GM21529 (cell line): ENCODE measurements at regions not wholly inside any gene's neighbourhood (a gene's known extent, or its start where the extent isn't known, plus 50 kb on each side); places are given as distances from the start of the nearest gene placed in this dataset.
"Not testable (repeated sequence)": the region's sequence is repeated elsewhere in the genome, so short reads cannot be mapped to it uniquely, and the experiment has no call there.

Source experiments
- ATAC-seq: cut with Tn5 transposase; IDR thresholded peaks from one replicate; pipeline ENCODE4 v1.9.1; 2021; ENCODE audit not compliant: unreplicated experiment

- ATAC-seq: no peak
These were observed 397.4 kb downstream of the OTOL1 start for GRCh38 chr3:161893972-161894371.

DNA sequence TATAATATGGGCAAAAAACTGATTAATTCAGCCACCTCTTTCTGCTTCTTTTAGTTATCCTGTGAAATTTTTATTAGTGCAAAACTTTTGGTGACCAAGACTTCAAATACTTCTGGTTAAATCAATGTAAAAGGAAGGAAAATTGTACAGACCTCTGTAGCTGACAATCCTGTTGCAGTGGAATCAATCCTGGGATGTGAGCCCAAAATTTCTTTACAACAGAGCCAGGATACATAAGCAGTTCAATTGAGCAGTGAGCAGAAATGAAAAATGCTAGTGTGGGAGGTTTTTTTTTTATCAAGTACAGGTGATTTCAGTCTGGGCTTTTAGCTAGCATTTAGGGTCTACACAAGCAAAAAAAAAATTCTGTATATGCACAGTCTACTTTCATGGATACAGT is 398.0 kb downstream of the OTOL1 start:
- no peak for ATAC-seq

DNA sequence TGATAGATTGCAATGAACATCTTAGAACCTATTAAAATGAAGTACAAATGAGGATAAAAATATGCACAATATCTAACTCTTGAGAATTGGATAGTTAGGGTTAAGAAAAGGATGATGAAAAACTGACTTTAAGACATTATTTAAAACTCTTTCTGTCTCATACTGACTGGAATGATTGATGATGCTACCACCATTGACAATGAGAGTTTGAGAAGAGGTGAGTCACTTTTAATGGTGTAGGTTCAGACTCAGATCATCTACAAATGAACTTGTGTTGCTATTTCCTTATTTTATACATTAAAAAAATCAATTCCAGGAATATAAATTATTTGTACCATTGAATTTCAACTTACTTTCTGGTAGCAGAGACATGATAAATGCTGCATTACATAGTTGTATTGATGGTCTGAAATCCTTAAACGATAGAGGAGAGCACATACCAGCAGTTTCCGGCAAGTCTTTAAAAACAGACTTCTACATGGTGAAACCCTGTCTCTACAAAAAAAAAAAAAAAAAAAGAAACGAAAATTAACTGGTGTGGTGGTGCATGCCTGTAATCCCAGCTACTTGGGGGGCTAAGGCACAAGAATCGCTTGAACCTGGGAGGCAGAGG is 409.0 kb downstream of the OTOL1 start:
- ATAC-seq: no peak

DNA sequence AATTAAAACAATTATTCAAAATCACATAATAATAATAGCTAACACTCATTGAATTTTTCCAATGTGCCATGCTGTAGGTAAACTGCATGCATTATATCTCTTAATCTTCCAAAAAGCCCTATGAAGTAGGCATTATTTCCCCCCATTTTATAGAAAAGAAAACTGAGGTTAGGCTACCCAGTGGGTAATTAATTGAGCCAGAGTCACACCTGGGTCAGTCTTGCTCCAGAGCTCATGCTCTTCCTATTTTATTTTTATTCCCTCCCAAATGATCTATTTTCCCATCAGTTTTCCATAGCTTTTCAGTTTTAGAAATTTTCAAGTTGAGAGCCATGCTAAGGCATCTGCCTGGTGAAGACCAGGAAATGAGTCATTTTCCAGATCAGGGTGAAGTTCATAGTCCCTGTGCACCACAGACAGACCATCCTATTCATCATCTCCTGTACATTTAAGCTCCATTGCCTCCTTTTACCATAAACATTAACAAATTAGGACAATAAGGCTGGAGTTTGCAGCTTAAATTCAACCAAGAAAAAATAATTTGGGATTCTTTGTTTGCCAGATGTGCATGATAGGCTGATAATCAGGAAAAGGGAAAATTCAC is 417.3 kb downstream of the OTOL1 start:
- ATAC-seq: no peak

GRCh38 chr3:161914703-161915417 is 418.3 kb downstream of the OTOL1 start:
- ATAC-seq: no peak

- no peak for ATAC-seq
These were observed 418.8 kb downstream of the OTOL1 start for GRCh38 chr3:161915418-161915750.

DNA sequence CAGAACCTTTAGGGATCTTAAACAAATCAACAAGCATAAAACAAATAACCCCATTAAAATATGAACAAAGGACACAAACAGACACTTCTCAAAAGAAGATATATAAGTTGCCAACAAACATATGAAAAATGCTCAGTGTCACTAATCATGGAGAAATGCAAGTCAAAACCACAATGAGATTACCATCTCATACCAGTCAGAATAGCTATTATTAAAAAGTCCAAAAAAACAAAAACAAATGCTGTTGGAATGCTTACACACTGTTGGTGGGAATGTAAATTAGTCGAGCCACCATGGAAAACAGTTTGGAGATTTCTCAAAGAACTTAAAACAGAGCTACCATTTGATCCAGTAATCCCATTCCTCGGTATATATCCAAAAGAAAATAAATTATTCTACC is 423.6 kb downstream of the OTOL1 start:
- ATAC-seq: no peak

DNA sequence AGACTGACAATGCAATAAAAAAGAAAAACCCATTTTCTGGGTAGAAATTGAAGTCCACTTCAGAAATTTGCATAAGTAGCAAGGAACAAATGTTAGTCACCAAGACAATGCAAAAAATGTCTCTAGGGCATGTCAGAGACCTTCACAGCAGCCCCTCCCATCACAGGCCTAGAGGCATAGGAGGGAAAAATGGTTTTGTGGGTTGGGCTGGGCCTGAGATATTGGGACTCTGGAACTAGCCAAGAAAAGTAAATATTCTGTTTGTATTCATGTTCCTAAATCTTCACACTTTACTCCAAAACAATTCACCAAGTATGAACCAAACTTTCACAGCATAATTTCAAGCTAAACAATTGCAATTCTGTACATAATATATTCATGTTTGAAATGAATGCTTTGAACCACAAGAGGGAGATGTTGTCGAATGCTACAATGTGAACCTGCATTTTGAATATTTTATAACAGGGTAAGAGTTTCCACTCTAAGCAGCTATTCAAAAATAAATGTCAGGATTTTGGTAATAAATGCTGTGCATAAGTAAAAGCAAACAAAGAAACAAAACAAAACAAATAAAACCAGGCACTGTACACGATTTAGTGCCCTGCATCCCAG is 429.2 kb downstream of the OTOL1 start:
- ATAC-seq: no peak

- ATAC-seq: no peak
These were observed 430.5 kb downstream of the OTOL1 start for GRCh38 chr3:161927131-161927530.

- ATAC-seq: no peak
These were observed 443.5 kb downstream of the OTOL1 start for GRCh38 chr3:161939918-161940620.

GRCh38 chr3:161940621-161940965 is 444.0 kb downstream of the OTOL1 start:
- no peak for ATAC-seq

DNA sequence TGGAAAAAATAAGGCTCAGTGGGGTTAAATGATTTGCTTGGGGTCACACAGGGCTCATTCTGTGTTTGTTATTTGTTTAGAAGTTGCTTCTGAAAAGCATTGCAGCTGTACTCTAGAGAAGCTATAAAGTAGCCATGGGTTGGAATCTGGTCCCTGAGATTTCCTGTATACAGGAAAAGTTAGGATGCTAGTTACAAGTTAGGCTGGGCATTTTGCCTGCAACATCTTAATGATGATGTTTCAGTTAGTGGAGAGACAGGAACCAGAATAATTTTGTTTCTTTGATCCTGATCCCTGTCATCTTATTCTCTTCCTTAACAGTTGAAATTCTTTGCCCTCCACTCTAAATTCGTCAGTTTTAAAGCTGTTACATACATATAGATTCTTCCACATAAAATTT is 445.3 kb downstream of the OTOL1 start:
- no peak for ATAC-seq

DNA sequence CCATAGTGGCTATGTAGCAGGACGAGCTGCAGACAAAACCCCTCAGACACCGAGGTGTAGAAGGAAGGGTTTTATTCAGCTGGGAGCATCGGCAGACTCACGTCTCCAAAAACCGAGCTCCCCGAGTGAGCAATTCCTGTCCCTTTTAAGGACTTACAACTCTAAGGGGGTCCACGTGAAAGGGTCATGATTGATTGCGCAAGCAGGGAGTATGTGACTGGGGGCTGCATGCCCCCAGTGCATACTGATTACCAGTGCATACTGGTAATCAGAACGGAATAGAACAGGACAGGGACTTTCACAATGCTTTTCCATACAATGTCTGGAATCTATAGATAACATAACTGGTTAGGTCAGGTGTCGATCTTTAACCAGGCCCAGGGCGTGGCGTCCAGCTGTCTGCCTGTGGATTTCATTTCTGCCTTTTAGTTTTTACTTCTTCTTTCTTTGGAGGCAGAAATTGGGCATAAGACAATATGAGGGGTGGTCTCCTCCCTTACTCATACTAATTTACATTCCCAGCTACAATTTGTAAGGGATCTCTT is 447.3 kb downstream of the OTOL1 start:
- not testable (repeated sequence) for ATAC-seq

DNA sequence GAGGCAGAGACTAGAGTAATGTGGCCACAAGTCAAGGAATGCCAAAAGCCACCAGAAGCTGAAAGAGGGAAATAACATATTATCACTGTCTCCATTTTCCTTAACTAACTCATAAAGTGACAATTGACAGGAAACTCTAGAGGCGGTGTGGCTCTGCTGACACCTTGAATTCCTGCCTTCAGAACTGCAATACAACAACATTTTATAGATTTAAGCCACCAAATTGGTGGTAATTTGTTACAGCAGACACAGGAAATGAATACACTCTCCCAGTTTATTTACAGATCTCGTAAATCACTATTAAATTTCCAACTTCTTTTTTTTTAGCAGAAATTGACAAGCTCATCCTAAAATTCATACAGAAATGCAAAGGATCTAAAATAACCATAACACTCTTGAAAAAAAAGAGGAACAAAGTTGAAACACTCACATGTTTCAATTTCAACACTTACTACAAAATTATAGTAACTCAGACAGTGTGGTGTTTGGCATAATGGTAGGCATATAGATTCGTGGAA is 449.9 kb downstream of the OTOL1 start:
- ATAC-seq: no peak

- ATAC-seq: no peak
These were observed 453.8 kb downstream of the OTOL1 start for GRCh38 chr3:161950318-161950868.

DNA sequence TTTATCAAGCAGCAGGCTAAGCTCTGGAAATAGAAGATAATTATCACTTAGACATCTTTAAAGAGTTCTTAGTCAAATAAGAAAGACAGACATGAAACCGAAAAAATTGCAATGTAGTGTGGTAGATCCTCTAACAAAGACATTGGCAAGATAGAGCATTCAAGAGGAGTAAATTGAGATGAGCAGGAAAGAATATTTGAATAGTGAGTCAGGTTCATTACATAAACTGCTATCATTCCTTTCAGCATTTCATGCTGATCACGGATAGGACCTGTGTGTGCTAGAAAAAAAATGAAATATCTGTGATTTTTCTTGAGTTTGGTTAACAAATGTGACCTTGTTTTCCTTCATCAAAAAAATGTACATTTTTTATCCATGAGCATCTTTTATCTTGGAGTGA is 460.9 kb downstream of the OTOL1 start:
- no peak for ATAC-seq

DNA sequence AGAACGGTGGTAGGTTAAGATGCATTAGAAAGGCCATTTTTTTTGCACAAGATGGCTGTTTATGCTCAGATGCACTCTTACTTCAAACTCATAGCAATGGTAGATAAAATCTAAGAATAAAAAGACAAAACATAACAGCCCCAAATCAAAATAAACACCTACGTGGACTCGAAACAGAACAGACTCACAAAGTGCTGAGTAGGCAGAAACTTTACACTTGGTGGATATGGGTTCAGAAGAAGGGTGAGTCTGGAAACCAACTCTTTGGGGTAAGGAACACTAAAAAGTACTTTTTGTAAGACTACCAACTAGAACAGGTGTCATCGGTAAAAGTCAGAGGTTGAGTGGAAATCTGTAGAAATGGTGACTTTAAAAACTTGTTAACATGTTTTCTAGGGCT is 468.2 kb downstream of the OTOL1 start:
- no peak for ATAC-seq

- ATAC-seq: no peak
These were observed 473.3 kb downstream of the OTOL1 start for GRCh38 chr3:161969867-161970266.

- ATAC-seq: no peak
These were observed 478.6 kb downstream of the OTOL1 start for GRCh38 chr3:161975201-161975600.

DNA sequence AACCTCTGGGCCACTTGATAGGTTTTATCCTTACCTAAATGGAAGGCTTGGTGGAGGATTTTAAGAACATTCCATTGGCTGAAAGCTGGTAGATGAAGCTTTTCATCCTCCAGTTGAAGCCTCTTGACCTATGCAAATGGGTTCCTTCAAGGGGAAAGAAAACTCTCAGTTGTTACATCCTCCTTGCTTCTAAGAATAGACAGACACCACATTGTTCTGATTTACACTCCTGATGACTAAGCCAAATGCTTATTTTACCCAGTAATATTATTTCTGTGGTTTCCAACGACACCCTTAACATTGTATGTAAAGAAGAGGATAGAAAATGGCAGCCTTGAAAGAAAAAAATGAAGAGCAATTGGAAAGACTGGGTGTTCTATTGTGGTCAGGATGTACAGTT is 480.5 kb downstream of the OTOL1 start:
- no peak for ATAC-seq

GRCh38 chr3:161977850-161978249 is 481.2 kb downstream of the OTOL1 start:
- no peak for ATAC-seq
